Activated CD4-positive, alpha-beta T cell treated with anti-CD3 and anti-CD28 coated beads for 36 hours (primary cell): ENCODE measurements at regions not wholly inside any gene's neighbourhood (a gene's known extent, or its start where the extent isn't known, plus 50 kb on each side); places are given as distances from the start of the nearest gene placed in this dataset.
"Not testable (repeated sequence)": the region's sequence is repeated elsewhere in the genome, so short reads cannot be mapped to it uniquely, and the experiment has no call there.

ENCODE experiments used
- ATAC-seq: fragments of 200-7000 bp; cut with Tn5 transposase; one replicate; pipeline ENCODE4 v1.10.0; 2021; ENCODE audit warnings: mild to moderate bottlenecking, moderate library complexity
- CTCF ChIA-PET: fragments of 350-600 bp; sonication (Branson Sonifier 250); formaldehyde crosslinking; loops from one replicate; lab custom pipeline; 2021; ENCODE audit warnings: antibody characterized with exemption; lab: Charles Lee
- POLR2A ChIA-PET: fragments of 350-600 bp; sonication (Branson Sonifier 250); formaldehyde crosslinking; loops from one replicate; lab custom pipeline; 2021; ENCODE audit warnings: antibody characterized with exemption, inconsistent platforms; lab: Charles Lee
- DNase-seq: peaks from one replicate; pipeline ENCODE4 v3.0.0-alpha.2; 2020
- H3K27ac Mint-ChIP-seq: one replicate; pipeline ENCODE4 v1.8.0; 2021; ENCODE audit warnings: mixed read lengths
- H3K27me3 Mint-ChIP-seq: one replicate; pipeline ENCODE4 v1.8.0; 2021; ENCODE audit warnings: mixed read lengths
- H3K36me3 Mint-ChIP-seq: one replicate; pipeline ENCODE4 v1.8.0; 2021; ENCODE audit warnings: low read depth, mixed read lengths
- H3K4me1 Mint-ChIP-seq: one replicate; pipeline ENCODE4 v1.8.0; 2021; ENCODE audit warnings: mixed read lengths
- H3K4me3 Mint-ChIP-seq: one replicate; pipeline ENCODE4 v1.8.0; 2021; ENCODE audit warnings: mild to moderate bottlenecking, moderate library complexity, mixed read lengths
- H3K9me3 Mint-ChIP-seq: one replicate; pipeline ENCODE4 v1.8.0; 2021; ENCODE audit warnings: low read depth, mixed read lengths
- intact Hi-C, 2 experiments: fragments of 100-400 bp; cut with DNase I in 1 of 2; cut with micrococcal nuclease in 1 of 2; formaldehyde crosslinking; loops; one replicate each; pipeline versions ENCODE4 v1.14.2 to v1.15.1; 2022 to 2024; cut with DNase I, micrococcal nuclease

GRCh38 chr12:112617153-112617505 is 174.4 kb upstream of the RPH3A start:
- peaks cover 20% of the 10 kb centered on the region for H3K27me3 Mint-ChIP-seq
- CTCF ChIA-PET = interaction anchor here (0.8 kb wide), 1 partner anchor 38 kb away, joined by 3 read pairs; no protein-coding TSS in a partner anchor
- H3K4me1 Mint-ChIP-seq = no peaks in the 10 kb centered on the region
- intact Hi-C loops = no loop called here
- H3K4me3 Mint-ChIP-seq = no peak overlapping the region
- POLR2A ChIA-PET = no interaction called here
- no peaks in the 10 kb centered on the region for H3K36me3 Mint-ChIP-seq
- no peaks in the 10 kb centered on the region for H3K9me3 Mint-ChIP-seq
- no peak for ATAC-seq
- H3K27ac Mint-ChIP-seq = no peak overlapping the region
- no peak for DNase-seq

GRCh38 chr12:112627851-112628250 is 163.7 kb upstream of the RPH3A start:
- Mint-ChIP-seq H3K4me3 (no peak overlapping the region), H3K27me3 (peaks cover 16% of the 10 kb centered on the region), H3K36me3 (no peaks in the 10 kb centered on the region), H3K4me1 (peaks cover 3% of the 10 kb centered on the region), H3K9me3 (no peaks in the 10 kb centered on the region), H3K27ac (no peak overlapping the region)
- intact Hi-C loops = no loop called here
- DNase-seq (no peak), ATAC-seq (no peak)
- ChIA-PET POLR2A (no interaction called here), CTCF (no interaction called here)

GRCh38 chr12:112631974-112632373 is 159.6 kb upstream of the RPH3A start:
- intact Hi-C loops, POLR2A ChIA-PET, H3K4me1 Mint-ChIP-seq, H3K36me3 Mint-ChIP-seq, DNase-seq, H3K27ac Mint-ChIP-seq, H3K4me3 Mint-ChIP-seq, H3K9me3 Mint-ChIP-seq, CTCF ChIA-PET, ATAC-seq: not testable (repeated sequence)
- H3K27me3 Mint-ChIP-seq = peaks cover 22% of the 10 kb centered on the region

- ChIA-PET CTCF (no interaction called here), POLR2A (no interaction called here)
- H3K27me3 Mint-ChIP-seq = peaks cover 24% of the 10 kb centered on the region
- H3K27ac Mint-ChIP-seq = no peak overlapping the region
- intact Hi-C loops = no loop called here
- no peaks in the 10 kb centered on the region for H3K36me3 Mint-ChIP-seq
- no peak overlapping the region for H3K4me3 Mint-ChIP-seq
- DNase-seq = no peak
- ATAC-seq = no peak
- no peaks in the 10 kb centered on the region for H3K9me3 Mint-ChIP-seq
- H3K4me1 Mint-ChIP-seq = no peaks in the 10 kb centered on the region
Observed at GRCh38 chr12:112635036-112635435, 156.5 kb upstream of the RPH3A start.

GRCh38 chr12:112638420-112638819 is 153.1 kb upstream of the RPH3A start:
- Mint-ChIP-seq H3K27me3 (peaks cover 26% of the 10 kb centered on the region), H3K9me3 (no peaks in the 10 kb centered on the region), H3K4me1 (no peaks in the 10 kb centered on the region), H3K27ac (no peak overlapping the region), H3K36me3 (no peaks in the 10 kb centered on the region), H3K4me3 (no peak overlapping the region)
- no peak for ATAC-seq
- intact Hi-C loops = no loop called here
- ChIA-PET CTCF (no interaction called here), POLR2A (no interaction called here)
- no peak for DNase-seq

- H3K4me3 Mint-ChIP-seq = no peak overlapping the region
- ChIA-PET POLR2A (no interaction called here), CTCF (interaction anchor here (0.8 kb wide), 1 partner anchor 59 kb away, joined by 3 read pairs; no protein-coding TSS in a partner anchor)
- peaks cover 18% of the 10 kb centered on the region for H3K27me3 Mint-ChIP-seq
- no peaks in the 10 kb centered on the region for H3K36me3 Mint-ChIP-seq
- no peak for ATAC-seq
- H3K4me1 Mint-ChIP-seq = no peaks in the 10 kb centered on the region
- DNase-seq = no peak
- no peaks in the 10 kb centered on the region for H3K9me3 Mint-ChIP-seq
- intact Hi-C loops = no loop called here
- no peak overlapping the region for H3K27ac Mint-ChIP-seq
Observed at GRCh38 chr12:112645586-112645985, 146.0 kb upstream of the RPH3A start.

GRCh38 chr12:112656141-112656540 is 135.4 kb upstream of the RPH3A start:
- CTCF ChIA-PET = no interaction called here
- DNase-seq = no peak
- peaks cover 4% of the 10 kb centered on the region for H3K27me3 Mint-ChIP-seq
- H3K9me3 Mint-ChIP-seq = no peaks in the 10 kb centered on the region
- H3K4me1 Mint-ChIP-seq = no peaks in the 10 kb centered on the region
- H3K36me3 Mint-ChIP-seq = no peaks in the 10 kb centered on the region
- no peak overlapping the region for H3K4me3 Mint-ChIP-seq
- POLR2A ChIA-PET = no interaction called here
- H3K27ac Mint-ChIP-seq = no peak overlapping the region
- no peak for ATAC-seq
- intact Hi-C loops = no loop called here

- H3K27ac Mint-ChIP-seq = no peak overlapping the region
- no peaks in the 10 kb centered on the region for H3K36me3 Mint-ChIP-seq
- peaks cover 20% of the 10 kb centered on the region for H3K27me3 Mint-ChIP-seq
- no peaks in the 10 kb centered on the region for H3K4me1 Mint-ChIP-seq
- H3K9me3 Mint-ChIP-seq = no peaks in the 10 kb centered on the region
- ChIA-PET POLR2A (no interaction called here), CTCF (no interaction called here)
- ATAC-seq (no peak), DNase-seq (peak; percentile 42)
- H3K4me3 Mint-ChIP-seq = no peak overlapping the region
- intact Hi-C loops = no loop called here
Observed at GRCh38 chr12:112664569-112664968, 127.0 kb upstream of the RPH3A start.

GRCh38 chr12:112665958-112666357 is 125.6 kb upstream of the RPH3A start:
- Mint-ChIP-seq H3K4me3 (no peak overlapping the region), H3K36me3 (no peaks in the 10 kb centered on the region), H3K27ac (no peak overlapping the region), H3K9me3 (no peaks in the 10 kb centered on the region), H3K27me3 (peaks cover 20% of the 10 kb centered on the region), H3K4me1 (no peaks in the 10 kb centered on the region)
- no peak for DNase-seq
- intact Hi-C loops = no loop called here
- no peak for ATAC-seq
- ChIA-PET CTCF (no interaction called here), POLR2A (interaction anchor here (0.6 kb wide), 1 partner anchor 32 kb away, joined by 6 read pairs; no protein-coding TSS in a partner anchor)

GRCh38 chr12:112671564-112671963 is 120.0 kb upstream of the RPH3A start:
- peaks cover 4% of the 10 kb centered on the region for H3K27me3 Mint-ChIP-seq
- no peak overlapping the region for H3K27ac Mint-ChIP-seq
- intact Hi-C loops = no loop called here
- no peak overlapping the region for H3K4me3 Mint-ChIP-seq
- ChIA-PET POLR2A (no interaction called here), CTCF (interaction anchor here (1.1 kb wide), 1 partner anchor 95 kb away, joined by 3 read pairs; no protein-coding TSS in a partner anchor)
- H3K36me3 Mint-ChIP-seq = no peaks in the 10 kb centered on the region
- ATAC-seq = no peak
- no peak for DNase-seq
- no peaks in the 10 kb centered on the region for H3K4me1 Mint-ChIP-seq
- H3K9me3 Mint-ChIP-seq = no peaks in the 10 kb centered on the region

- H3K9me3 Mint-ChIP-seq = no peaks in the 10 kb centered on the region
- H3K4me3 Mint-ChIP-seq = no peak overlapping the region
- DNase-seq (no peak), ATAC-seq (no peak)
- no peaks in the 10 kb centered on the region for H3K36me3 Mint-ChIP-seq
- intact Hi-C loops = no loop called here
- H3K4me1 Mint-ChIP-seq = no peaks in the 10 kb centered on the region
- CTCF ChIA-PET = no interaction called here
- H3K27ac Mint-ChIP-seq = no peak overlapping the region
- POLR2A ChIA-PET = no interaction called here
- peaks cover 8% of the 10 kb centered on the region for H3K27me3 Mint-ChIP-seq
Observed at GRCh38 chr12:112674539-112674938, 117.0 kb upstream of the RPH3A start.

- DNase-seq = no peak
- no peaks in the 10 kb centered on the region for H3K36me3 Mint-ChIP-seq
- ATAC-seq = no peak
- ChIA-PET POLR2A (no interaction called here), CTCF (no interaction called here)
- no peaks in the 10 kb centered on the region for H3K9me3 Mint-ChIP-seq
- intact Hi-C loops = no loop called here
- no peak overlapping the region for H3K27ac Mint-ChIP-seq
- H3K27me3 Mint-ChIP-seq = peaks cover 20% of the 10 kb centered on the region
- H3K4me3 Mint-ChIP-seq = no peak overlapping the region
- H3K4me1 Mint-ChIP-seq = no peaks in the 10 kb centered on the region
Observed at GRCh38 chr12:112676507-112676906, 115.0 kb upstream of the RPH3A start.
